K562 (cell line): ENCODE measurements at regions not wholly inside any gene's neighbourhood (a gene's known extent, or its start where the extent isn't known, plus 50 kb on each side); places are given as distances from the start of the nearest gene placed in this dataset.

ENCODE experiments used
- ATAC-seq: fragments of 200-7000 bp; cut with Tn5 transposase; 3 replicates; pipeline ENCODE4 v1.9.1; 2020; ENCODE audit warnings: moderate library complexity
- BruUV-seq: library from RNA; stranded (reverse); fragments of 400-500 nt; replicated peaks from 2 replicates; lab custom pipeline; 2021; lab: Mats Ljungman, UMichigan
- CTCF ChIA-PET: fragments of 300-600 bp; formaldehyde crosslinking; extraction: SDS; loops from one replicate; lab custom pipeline; 2021; ENCODE audit warnings: low intra/inter-chr PET ratio; lab: Yijun Ruan, JAX
- POLR2A ChIA-PET: fragments of 300-600, 350-650 bp; sonication (Branson Sonifier 250); formaldehyde crosslinking; extraction: SDS; loops from one replicate; lab custom pipeline; 2021; ENCODE audit warnings: antibody characterized with exemption, inconsistent platforms; lab: Yijun Ruan, JAX
- DNase-seq, 4 experiments: peaks; one replicate each; pipeline versions ENCODE4 v3.0.0 to v3.0.0-alpha.2; 2011 to 2018; ENCODE audit warnings: low spot score in 3 of 4, mixed read lengths in 3 of 4; ENCODE audit errors: extremely low read depth in 1 of 4
- FAIRE-seq: peaks from 2 replicates; lab custom pipeline; 2011; peaks lifted over from hg19 to GRCh38; lab: Jason Lieb, UNC
- H2AFZ ChIP-seq: 2 replicates; pipeline ENCODE4 v1.6.0; 2011; ENCODE audit warnings: low read depth, low read length, control low read depth, inconsistent platforms
- H3K27ac ChIP-seq: fragments of 200-600 bp; 3 replicates; pipeline ENCODE4 v1.8.0; 2011; ENCODE audit warnings: low read depth, mild to moderate bottlenecking, control low read depth, inconsistent platforms, low read length, moderate library complexity, mixed read lengths; ENCODE audit errors: extremely low read depth
- H3K27me3 ChIP-seq, 2 experiments: fragments of 300-600 bp in 1 of 2; 2 replicates in 1 of 2; 3 replicates in 1 of 2; pipeline versions ENCODE4 v1.6.0 to v1.8.0; 2011; ENCODE audit warnings: inconsistent platforms in 2 of 2, low read length in 2 of 2, mild to moderate bottlenecking in 1 of 2, mixed read lengths in 1 of 2, moderate library complexity in 1 of 2; ENCODE audit not compliant: control insufficient read depth in 2 of 2, insufficient read depth in 2 of 2
- H3K36me3 ChIP-seq: fragments of 300-600 bp; 3 replicates; pipeline ENCODE4 v1.8.0; 2011; ENCODE audit warnings: mild to moderate bottlenecking, low read length, inconsistent platforms; ENCODE audit not compliant: control insufficient read depth, insufficient read depth
- H3K4me1 ChIP-seq, 2 experiments: fragments of 200-600 bp in 1 of 2; replicated peaks in 1 of 2; 2 replicates in 1 of 2; 3 replicates in 1 of 2; pipeline versions ENCODE4 v1.5.1 to v1.8.0; 2011; ENCODE audit warnings: inconsistent platforms in 2 of 2, low read length in 2 of 2, mild to moderate bottlenecking in 1 of 2, mixed read lengths in 1 of 2, moderate library complexity in 1 of 2; ENCODE audit not compliant: control insufficient read depth in 2 of 2, insufficient read depth in 2 of 2
- H3K4me2 ChIP-seq: 2 replicates; pipeline ENCODE4 v1.6.1; 2011; ENCODE audit warnings: low read length, control low read depth, inconsistent platforms, mixed read lengths; ENCODE audit not compliant: insufficient read depth
- H3K4me3 ChIP-seq: fragments of 200-600 bp; sonication (generic), shearing (Covaris generic); 2 replicates; pipeline ENCODE4 v1.5.1; 2016; ENCODE audit warnings: control low read depth, inconsistent platforms
- H3K79me2 ChIP-seq: fragments of 200-600 bp; 3 replicates; pipeline ENCODE4 v1.8.0; 2011; ENCODE audit warnings: low read length, inconsistent platforms; ENCODE audit not compliant: control insufficient read depth, insufficient read depth
- H3K9ac ChIP-seq, 2 experiments: 2 replicates each; pipeline versions ENCODE4 v1.6.0 to v1.6.1; 2011; ENCODE audit warnings: low read depth in 2 of 2, low read length in 2 of 2, control low read depth in 1 of 2, inconsistent platforms in 1 of 2, mild to moderate bottlenecking in 1 of 2, mixed read lengths in 1 of 2; ENCODE audit not compliant: insufficient read depth in 1 of 2
- H3K9me1 ChIP-seq: one replicate; pipeline ENCODE4 v1.6.0; 2011; ENCODE audit warnings: inconsistent platforms, mild to moderate bottlenecking, low read length, moderate library complexity; ENCODE audit not compliant: control insufficient read depth, insufficient read depth
- H3K9me3 ChIP-seq: replicated peaks from 2 replicates; pipeline ENCODE4 v1.5.1; 2011; ENCODE audit warnings: low read depth, low read length, inconsistent platforms; ENCODE audit not compliant: control insufficient read depth, insufficient read depth
- H4K20me1 ChIP-seq: replicated peaks from 2 replicates; pipeline ENCODE4 v1.6.1; 2011; ENCODE audit warnings: low read length, inconsistent platforms, mixed read lengths; ENCODE audit not compliant: control insufficient read depth, insufficient read depth
- OTX1 ChIP-seq: fragments of 450-650 bp; formaldehyde crosslinking; IDR thresholded peaks from 2 replicates; pipeline ENCODE4 v1.4.0; 2022; ENCODE audit warnings: mild to moderate bottlenecking
- TFAM ChIP-seq: fragments of 250-450 bp; sonication (Bioruptor Pico); conservative IDR thresholded peaks from 2 replicates; pipeline ENCODE4 v1.5.0; 2021; ENCODE audit warnings: mild to moderate bottlenecking, moderate library complexity
- XRCC4 ChIP-seq: IDR thresholded peaks from one replicate; pipeline ENCODE4 v1.6.1; 2011; ENCODE audit not compliant: insufficient read depth, insufficient read length; ENCODE audit errors: extremely low read depth
- in situ Hi-C: fragments of 300-500 bp; cut with MboI; formaldehyde crosslinking; loops from 4 replicates; pipeline ENCODE4 v1.15.0; 2018; ENCODE audit warnings: inconsistent platforms, mixed read lengths
- intact Hi-C: fragments of 100-400 bp; cut with micrococcal nuclease; formaldehyde crosslinking; loops from 2 replicates; pipeline ENCODE4 v1.14.2; 2022
- TF ChIP-seq, protein P1 (sequence below): fragments of 250-450 bp; sonication (Bioruptor Pico); IDR thresholded peaks from 2 replicates; pipeline ENCODE4 v1.4.0; 2020; ENCODE audit warnings: mild to moderate bottlenecking, moderate library complexity
- TF ChIP-seq, protein P2 (sequence below): fragments of 250-450 bp; sonication (Bioruptor Pico); IDR thresholded peaks from 2 replicates; pipeline ENCODE4 v1.8.0; 2021; ENCODE audit warnings: moderate library complexity, mild to moderate bottlenecking, inconsistent platforms

DNA sequence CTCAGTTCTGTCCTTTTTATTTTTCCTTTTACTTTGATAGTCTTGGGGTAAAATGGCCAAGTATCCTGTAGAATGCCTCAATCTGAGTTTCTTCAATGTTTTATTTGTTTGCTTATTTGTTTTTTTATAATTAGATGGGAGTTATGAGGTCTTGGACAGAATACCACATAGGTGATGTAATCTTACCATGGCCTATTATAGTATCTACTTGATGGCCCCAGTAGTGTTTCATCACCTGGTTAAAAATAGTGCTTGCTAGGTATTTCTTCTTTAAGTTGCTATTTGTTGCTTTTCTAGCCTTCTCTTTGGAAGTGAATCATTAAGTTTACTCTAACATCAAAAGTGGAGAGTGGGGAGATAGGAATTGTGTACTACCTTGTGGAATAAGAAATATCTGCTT is 1020.0 kb upstream of the KCND2 start:
- no peak for DNase-seq
- H2AFZ ChIP-seq, result no peak overlapping the region
- no peaks in the 10 kb centered on the region for H3K9me1 ChIP-seq
- no peak overlapping the region for H3K27ac ChIP-seq
- no peak for ATAC-seq
- H3K79me2 ChIP-seq, result no peaks in the 10 kb centered on the region
- POLR2A ChIA-PET, result no interaction called here
- in situ Hi-C loops (no loop called here), intact Hi-C loops (no loop called here)
- no peak overlapping the region for H3K4me3 ChIP-seq
- H3K4me2 ChIP-seq, result no peak overlapping the region
- BruUV-seq, result no TSS peak
- FAIRE-seq, result no peak
- H3K4me1 ChIP-seq, result no peaks in the 10 kb centered on the region
- no peaks in the 10 kb centered on the region for H3K9me3 ChIP-seq
- H4K20me1 ChIP-seq, result no peaks in the 10 kb centered on the region
- no peak overlapping the region for H3K9ac ChIP-seq
- no peaks in the 10 kb centered on the region for H3K36me3 ChIP-seq
- TF ChIP-seq OTX1 (CRISPR knock-in tag) (no peak), TFAM (CRISPR knock-in tag) (no peak), XRCC4 (no peak)
- TF ChIP-seq, protein P1, sequence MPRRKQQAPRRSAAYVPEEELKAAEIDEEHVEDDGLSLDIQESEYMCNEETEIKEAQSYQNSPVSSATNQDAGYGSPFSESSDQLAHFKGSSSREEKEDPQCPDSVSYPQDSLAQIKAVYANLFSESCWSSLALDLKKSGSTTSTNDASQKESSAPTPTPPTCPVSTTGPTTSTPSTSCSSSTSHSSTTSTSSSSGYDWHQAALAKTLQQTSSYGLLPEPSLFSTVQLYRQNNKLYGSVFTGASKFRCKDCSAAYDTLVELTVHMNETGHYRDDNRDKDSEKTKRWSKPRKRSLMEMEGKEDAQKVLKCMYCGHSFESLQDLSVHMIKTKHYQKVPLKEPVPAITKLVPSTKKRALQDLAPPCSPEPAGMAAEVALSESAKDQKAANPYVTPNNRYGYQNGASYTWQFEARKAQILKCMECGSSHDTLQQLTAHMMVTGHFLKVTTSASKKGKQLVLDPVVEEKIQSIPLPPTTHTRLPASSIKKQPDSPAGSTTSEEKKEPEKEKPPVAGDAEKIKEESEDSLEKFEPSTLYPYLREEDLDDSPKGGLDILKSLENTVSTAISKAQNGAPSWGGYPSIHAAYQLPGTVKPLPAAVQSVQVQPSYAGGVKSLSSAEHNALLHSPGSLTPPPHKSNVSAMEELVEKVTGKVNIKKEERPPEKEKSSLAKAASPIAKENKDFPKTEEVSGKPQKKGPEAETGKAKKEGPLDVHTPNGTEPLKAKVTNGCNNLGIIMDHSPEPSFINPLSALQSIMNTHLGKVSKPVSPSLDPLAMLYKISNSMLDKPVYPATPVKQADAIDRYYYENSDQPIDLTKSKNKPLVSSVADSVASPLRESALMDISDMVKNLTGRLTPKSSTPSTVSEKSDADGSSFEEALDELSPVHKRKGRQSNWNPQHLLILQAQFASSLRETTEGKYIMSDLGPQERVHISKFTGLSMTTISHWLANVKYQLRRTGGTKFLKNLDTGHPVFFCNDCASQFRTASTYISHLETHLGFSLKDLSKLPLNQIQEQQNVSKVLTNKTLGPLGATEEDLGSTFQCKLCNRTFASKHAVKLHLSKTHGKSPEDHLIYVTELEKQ (CRISPR knock-in tag), result no peak
- TF ChIP-seq, protein P2, sequence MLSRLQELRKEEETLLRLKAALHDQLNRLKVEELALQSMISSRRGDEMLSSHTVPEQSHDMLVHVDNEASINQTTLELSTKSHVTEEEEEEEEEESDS, result no peak
- TF ChIP-seq, all 486 proteins: peak for 0
- no peaks in the 10 kb centered on the region for H3K27me3 ChIP-seq
- CTCF ChIA-PET, result no interaction called here
